Heart right ventricle (tissue), 16 donors: ENCODE measurements at regions not wholly inside any gene's neighbourhood (a gene's known extent, or its start where the extent isn't known, plus 50 kb on each side); places are given as distances from the start of the nearest gene placed in this dataset.

Source experiments
- ATAC-seq, 8 donors: fragments of 200-7000 bp; cut with Tn5 transposase; one replicate each; pipeline ENCODE4 v1.9.1; 2020; ENCODE audit warnings: mild to moderate bottlenecking in 8 of 8, moderate library complexity in 8 of 8, moderate number of reproducible peaks in 1 of 8
- DNase-seq, 2 donors: peaks; one replicate each; pipeline ENCODE4 v3.0.0-alpha.2; 2020
- H3K27ac ChIP-seq, 10 donors: fragments of 200-600 bp; sonication (generic) in 2 of 10; one replicate each; pipeline versions ENCODE4 v1.5.0 to v1.8.0; 2020 to 2022; ENCODE audit warnings: mild to moderate bottlenecking in 3 of 10
- H3K27me3 ChIP-seq, 7 donors: fragments of 200-600 bp; one replicate each; pipeline ENCODE4 v1.8.0; 2021 to 2022; ENCODE audit warnings: mild to moderate bottlenecking in 2 of 7
- H3K36me3 ChIP-seq, 9 donors: fragments of 200-600 bp; sonication (generic) in 1 of 9; one replicate each; pipeline versions ENCODE4 v1.5.0 to v1.8.0; 2020 to 2022; ENCODE audit warnings: mild to moderate bottlenecking in 2 of 9
- H3K4me1 ChIP-seq, 9 donors: fragments of 200-600 bp; sonication (generic) in 1 of 9; one replicate each; pipeline versions ENCODE4 v1.5.0 to v1.8.0; 2020 to 2022; ENCODE audit warnings: mild to moderate bottlenecking in 4 of 9
- H3K4me3 ChIP-seq, 10 donors: fragments of 200-600 bp; sonication (generic) in 2 of 10; one replicate each; pipeline versions ENCODE4 v1.5.0 to v1.8.0; 2020 to 2022; ENCODE audit warnings: mild to moderate bottlenecking in 7 of 10, moderate library complexity in 2 of 10
- H3K9me3 ChIP-seq, 11 donors: fragments of 200-600 bp in 10 of 11; sonication (generic) in 2 of 11; one replicate each; pipeline versions ENCODE4 v1.5.0 to v1.8.0; 2013 to 2022; ENCODE audit warnings: mild to moderate bottlenecking in 2 of 11, control low read depth in 1 of 11, moderate library complexity in 1 of 11
- CTCF ChIP-seq, 9 donors: fragments of 200-600 bp; sonication (generic) in 2 of 9; IDR thresholded peaks; one replicate each; pipeline versions ENCODE4 v1.5.0 to v1.8.0; 2021 to 2022; ENCODE audit warnings: antibody characterized with exemption in 9 of 9, mild to moderate bottlenecking in 5 of 9, moderate library complexity in 1 of 9
- WGBS, 2 donors: extraction: QIAGEN DNeasy Blood & Tissue Kit; methylation state at CpG; one replicate each; pipeline ENCODE4 v1.1.7; 2013; ENCODE audit warnings: inconsistent platforms in 1 of 2; 5-methylcytosine and 5-hydroxymethylcytosine counted together
- intact Hi-C, 10 donors: fragments of 100-400 bp; cut with DNase I; formaldehyde crosslinking; loops; one replicate each; pipeline versions ENCODE4 v1.11.1 to v1.14.2; 2022
- donor health status: Arrhythmogenic right ventricular cardiomyopathy.
- donor health status: ischemic (EF 13 %, LVEDD 7.1; RV severe dilation, severe dysfunction).
- donor health status: healthy with polysubstance abuse.
- donor health status: DM: no; HTN: yes; CAD: no.
- donor health status: DM: no; HTN: no; CAD: no.
- donor health status: ischemic (EF 25% LVEDD 6.9; RV normal size, moderate dysfunction).
- donor health status: ischemic (EF 25% LVEDD 5.7; RV mildly dilated, moderate dysfunction).
- donor health status: healthy.
- donor health status: DM: yes; HTN: yes; CAD: no.
- donor health status: Ischemic cardiomyopathy.
- donor health status: ischemic (EF 35%, LVEDD 5.7; RV mildly dilated, moderate dysfunction).
- donor health status: nonischemic (EF 11% LVEDD 7.7; RV severe dilation, severe dysfunction).
- donor health status: DM: yes; HTN: yes; CAD: no.
- donor health status: PGD.
- donor health status: ischemic (EF 29% LVEDD 5.4; RV normal size, mild dysfunction).
- donor health status: nonischemic (EF 23%, LVEDD 6.1; RV moderate dilation, normal function).

DNA sequence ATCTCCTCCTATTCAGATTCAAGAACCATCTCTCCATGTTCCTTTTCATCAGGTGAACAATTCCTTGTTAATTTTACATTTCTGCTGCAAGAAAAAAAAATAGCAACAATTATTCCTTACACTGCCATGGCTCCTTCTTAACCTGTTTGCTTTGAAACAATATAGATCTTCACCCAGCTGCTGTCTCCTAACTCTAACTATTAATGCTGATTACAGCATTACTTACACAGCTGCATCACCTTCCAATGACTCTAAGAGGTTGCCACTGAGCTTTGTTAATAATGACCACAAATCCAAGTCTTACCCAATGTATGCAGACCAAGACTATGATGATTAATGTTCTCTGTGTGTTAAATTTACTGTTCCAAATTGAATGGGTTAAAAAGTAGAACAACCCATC, 541.4 kb downstream of the TOX3 start:
- TF ChIP-seq CTCF (IDR thresholded peaks at IDR 0.05): no peak
- no peak overlapping the region for H3K4me3 ChIP-seq
- H3K9me3 ChIP-seq: peaks cover 0 to 4% (median 0%) of the 10 kb centered on the region in 11 donors
- no peak overlapping the region for H3K27ac ChIP-seq
- no peak for ATAC-seq
- no peaks in the 10 kb centered on the region for H3K36me3 ChIP-seq
- no peaks in the 10 kb centered on the region for H3K27me3 ChIP-seq
- DNase-seq: no peak
- intact Hi-C loops: no loop called here
- H3K4me1 ChIP-seq: no peaks in the 10 kb centered on the region

GRCh38 chr16:52004343-52004742, 542.6 kb downstream of the TOX3 start:
- Histone ChIP-seq H3K4me3 (no peak overlapping the region), H3K9me3 (peaks cover 0 to 4% (median 0%) of the 10 kb centered on the region in 11 donors), H3K27me3 (no peaks in the 10 kb centered on the region), H3K27ac (no peak overlapping the region), H3K4me1 (no peaks in the 10 kb centered on the region), H3K36me3 (no peaks in the 10 kb centered on the region)
- 79 to 86% methylated on average over 6 of the region's 6 CpGs for WGBS, 2 donors
- DNase-seq (no peak), ATAC-seq (no peak)
- TF ChIP-seq CTCF (IDR thresholded peaks at IDR 0.05): no peak
- intact Hi-C loops: no loop called here

DNA sequence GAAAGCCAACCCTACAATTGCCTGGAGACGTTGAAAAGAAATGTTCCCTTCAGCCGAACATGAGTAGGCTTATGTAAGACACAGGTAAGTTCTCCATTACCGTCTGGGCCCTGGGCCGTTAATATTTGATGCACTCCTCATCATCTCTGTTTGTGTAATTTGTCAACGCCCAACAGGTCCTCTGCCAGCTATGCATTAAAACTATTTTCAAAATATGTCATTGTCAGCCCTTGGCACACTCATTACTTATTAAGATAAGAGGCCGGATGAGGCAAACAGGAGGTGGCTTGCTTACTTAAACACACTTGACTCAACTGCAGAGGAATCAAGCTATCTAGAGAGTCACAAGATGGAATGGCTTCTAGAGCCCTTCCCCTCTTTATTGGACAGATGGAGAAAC, 544.9 kb downstream of the TOX3 start:
- DNase-seq (no peak), ATAC-seq (no peak)
- 65 to 72% methylated on average over 6 of the region's 6 CpGs for WGBS, 2 donors
- no peaks in the 10 kb centered on the region for H3K4me1 ChIP-seq
- H3K4me3 ChIP-seq: no peak overlapping the region
- H3K36me3 ChIP-seq: no peaks in the 10 kb centered on the region
- H3K27me3 ChIP-seq: no peaks in the 10 kb centered on the region
- intact Hi-C loops: no loop called here
- H3K27ac ChIP-seq: no peak overlapping the region
- no peak for TF ChIP-seq CTCF (IDR thresholded peaks at IDR 0.05)
- H3K9me3 ChIP-seq: no peaks in the 10 kb centered on the region

GRCh38 chr16:51996516-51996915, 550.4 kb downstream of the TOX3 start:
- Histone ChIP-seq H3K4me3 (no peak overlapping the region), H3K27me3 (no peaks in the 10 kb centered on the region), H3K4me1 (no peaks in the 10 kb centered on the region), H3K27ac (no peak overlapping the region), H3K36me3 (no peaks in the 10 kb centered on the region), H3K9me3 (no peaks in the 10 kb centered on the region)
- intact Hi-C loops: loop anchor here in 1 of 10 donors (10.0 kb wide), 1 partner anchor 58 kb away; no protein-coding TSS in a partner anchor
- ATAC-seq (no peak), DNase-seq (no peak)
- TF ChIP-seq CTCF (IDR thresholded peaks at IDR 0.05): no peak
- WGBS, 2 donors: 67 to 82% methylated on average over 3 of the region's 3 CpGs
